ENCODE measurements at regions not wholly inside any gene's neighbourhood (a gene's known extent, or its start where the extent isn't known, plus 50 kb on each side); places are given as distances from the start of the nearest gene placed in this dataset.

- TF ChIP-seq CTCF (IDR thresholded peaks at IDR 0.05; ENCODE audit: borderline replicate concordance, extremely low read depth, insufficient read depth): no peak
- H3K4me3 ChIP-seq (ENCODE audit: low read length in 3 of 3): no peak overlapping the region
- no peaks in the 10 kb centered on the region for H3K4me1 ChIP-seq (ENCODE audit: control insufficient read depth in 2 of 3, insufficient read depth in 2 of 3, low read depth in 1 of 3, low read length in 3 of 3)
- no peak overlapping the region for H3K9ac ChIP-seq (ENCODE audit: low read length in 3 of 3)
- no peak overlapping the region for H3K27ac ChIP-seq (ENCODE audit: low read depth in 2 of 2, low read length in 2 of 2)
- DNase-seq (no peak), FAIRE-seq (no peak)
- peaks cover 0 to 3% (median 0%) of the 10 kb centered on the region in 3 donors for H3K9me3 ChIP-seq (ENCODE audit: control insufficient read depth in 2 of 3, insufficient read depth in 1 of 3, low read length in 3 of 3)
- no peaks in the 10 kb centered on the region for H3K36me3 ChIP-seq (ENCODE audit: control insufficient read depth in 2 of 3, insufficient read depth in 3 of 3, low read length in 3 of 3)
- no peaks in the 10 kb centered on the region for H3K27me3 ChIP-seq (ENCODE audit: control insufficient read depth, insufficient read depth, low read length)
- intact Hi-C loops (cut with DNase I): no loop called here
Measured at GRCh38 chr2:80822999-80823398, 518.4 kb upstream of the LRRTM1 start.

- DNase-seq: no peak
- intact Hi-C loops (cut with DNase I): no loop called here
- Histone ChIP-seq H3K9me3 (ENCODE audit: control insufficient read depth in 2 of 3, insufficient read depth in 1 of 3, low read length in 3 of 3) (peaks cover 0 to 5% (median 0%) of the 10 kb centered on the region in 3 donors), H3K9ac (ENCODE audit: low read length in 3 of 3) (no peak overlapping the region), H3K4me3 (ENCODE audit: low read length in 3 of 3) (no peak overlapping the region), H3K36me3 (ENCODE audit: control insufficient read depth in 2 of 3, insufficient read depth in 3 of 3, low read length in 3 of 3) (no peaks in the 10 kb centered on the region), H3K27me3 (ENCODE audit: control insufficient read depth, insufficient read depth, low read length) (no peaks in the 10 kb centered on the region), H3K27ac (ENCODE audit: low read depth in 2 of 2, low read length in 2 of 2) (no peak overlapping the region), H3K4me1 (ENCODE audit: control insufficient read depth in 2 of 3, insufficient read depth in 2 of 3, low read depth in 1 of 3, low read length in 3 of 3) (no peaks in the 10 kb centered on the region)
- no peak for FAIRE-seq
- TF ChIP-seq CTCF (IDR thresholded peaks at IDR 0.05; ENCODE audit: borderline replicate concordance, extremely low read depth, insufficient read depth): no peak
Measured at GRCh38 chr2:80815259-80815658, 510.7 kb upstream of the LRRTM1 start.

GRCh38 chr2:80786584-80786983, 482.0 kb upstream of the LRRTM1 start:
- no peak overlapping the region for H3K4me3 ChIP-seq (ENCODE audit: low read length in 3 of 3)
- H3K27ac ChIP-seq (ENCODE audit: low read depth in 2 of 2, low read length in 2 of 2): no peak overlapping the region
- H3K9me3 ChIP-seq (ENCODE audit: control insufficient read depth in 2 of 3, insufficient read depth in 1 of 3, low read length in 3 of 3): no peaks in the 10 kb centered on the region
- FAIRE-seq: no peak
- intact Hi-C loops (cut with DNase I): no loop called here
- no peaks in the 10 kb centered on the region for H3K36me3 ChIP-seq (ENCODE audit: control insufficient read depth in 2 of 3, insufficient read depth in 3 of 3, low read length in 3 of 3)
- H3K4me1 ChIP-seq (ENCODE audit: control insufficient read depth in 2 of 3, insufficient read depth in 2 of 3, low read depth in 1 of 3, low read length in 3 of 3): no peaks in the 10 kb centered on the region
- no peak for DNase-seq
- no peaks in the 10 kb centered on the region for H3K27me3 ChIP-seq (ENCODE audit: control insufficient read depth, insufficient read depth, low read length)
- no peak for TF ChIP-seq CTCF (IDR thresholded peaks at IDR 0.05; ENCODE audit: borderline replicate concordance, extremely low read depth, insufficient read depth)
- no peak overlapping the region for H3K9ac ChIP-seq (ENCODE audit: low read length in 3 of 3)

- Histone ChIP-seq H3K36me3 (ENCODE audit: control insufficient read depth in 2 of 3, insufficient read depth in 3 of 3, low read length in 3 of 3) (no peaks in the 10 kb centered on the region), H3K9me3 (ENCODE audit: control insufficient read depth in 2 of 3, insufficient read depth in 1 of 3, low read length in 3 of 3) (no peaks in the 10 kb centered on the region), H3K4me3 (ENCODE audit: low read length in 3 of 3) (no peak overlapping the region), H3K9ac (ENCODE audit: low read length in 3 of 3) (no peak overlapping the region), H3K27ac (ENCODE audit: low read depth in 2 of 2, low read length in 2 of 2) (no peak overlapping the region), H3K27me3 (ENCODE audit: control insufficient read depth, insufficient read depth, low read length) (no peaks in the 10 kb centered on the region), H3K4me1 (ENCODE audit: control insufficient read depth in 2 of 3, insufficient read depth in 2 of 3, low read depth in 1 of 3, low read length in 3 of 3) (no peaks in the 10 kb centered on the region)
- TF ChIP-seq CTCF (IDR thresholded peaks at IDR 0.05; ENCODE audit: borderline replicate concordance, extremely low read depth, insufficient read depth): no peak
- no peak for FAIRE-seq
- intact Hi-C loops (cut with DNase I): no loop called here
- no peak for DNase-seq
Measured at GRCh38 chr2:80778704-80779103, 474.2 kb upstream of the LRRTM1 start.
